ENCODE measurements at regions not wholly inside any gene's neighbourhood (a gene's known extent, or its start where the extent isn't known, plus 50 kb on each side); places are given as distances from the start of the nearest gene placed in this dataset.
A peak's percentile ranks its signal among the peaks of the same experiment; 100 is the strongest.

DNA sequence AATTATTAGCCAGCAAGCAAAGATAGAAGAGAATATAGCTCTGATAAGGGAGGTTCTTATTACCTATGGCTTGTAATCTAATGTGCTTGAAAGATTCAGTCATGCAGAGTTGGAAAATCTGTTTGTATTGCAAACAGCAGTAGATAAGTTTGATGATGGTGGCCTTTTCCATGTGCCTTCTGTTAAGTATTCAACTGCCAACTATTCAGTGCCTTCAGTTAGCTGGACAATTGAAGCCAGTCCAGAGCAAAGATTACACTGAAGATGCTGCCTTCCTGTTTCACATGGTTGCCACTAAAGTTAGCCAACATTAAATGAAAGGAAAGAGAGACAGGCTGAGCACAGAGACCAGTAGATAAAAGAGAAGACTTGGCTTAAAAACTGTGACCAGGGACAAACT, 92.7 kb upstream of the SLC38A2 start:
- Histone ChIP-seq H3K27me3 (replicated peaks; ENCODE audit: insufficient read depth) (no peaks in the 10 kb centered on the region), H3K9me3 (no peaks in the 10 kb centered on the region), H3K36me3 (no peaks in the 10 kb centered on the region), H3K4me1 (replicated peaks) (no peaks in the 10 kb centered on the region), H3K27ac (no peak overlapping the region), H3K4me3 (no peak overlapping the region)
- intact Hi-C loops (cut with DNase I) = no loop called here
- TF ChIP-seq POLR2A (IDR thresholded peaks at IDR 0.05) = no peak
- TF ChIP-seq POLR2AphosphoS5 (IDR thresholded peaks at IDR 0.05) = no peak
- no peak for TF ChIP-seq CTCF (IDR thresholded peaks at IDR 0.05)
- no peak for DNase-seq (ENCODE audit: low spot score)

- Histone ChIP-seq H3K27me3 (replicated peaks; ENCODE audit: insufficient read depth) (no peaks in the 10 kb centered on the region), H3K27ac (no peak overlapping the region), H3K4me3 (no peak overlapping the region), H3K4me1 (replicated peaks) (no peaks in the 10 kb centered on the region), H3K9me3 (no peaks in the 10 kb centered on the region), H3K36me3 (no peaks in the 10 kb centered on the region)
- DNase-seq (ENCODE audit: low spot score) = no peak
- intact Hi-C loops (cut with DNase I) = no loop called here
- WGBS = 94% methylated on average over 3 of the region's 3 CpGs
- TF ChIP-seq POLR2AphosphoS5 (IDR thresholded peaks at IDR 0.05) = no peak
- TF ChIP-seq POLR2A (IDR thresholded peaks at IDR 0.05) = no peak
- no peak for TF ChIP-seq CTCF (IDR thresholded peaks at IDR 0.05)
Observed at GRCh38 chr12:46464863-46465262, 92.3 kb upstream of the SLC38A2 start.

DNA sequence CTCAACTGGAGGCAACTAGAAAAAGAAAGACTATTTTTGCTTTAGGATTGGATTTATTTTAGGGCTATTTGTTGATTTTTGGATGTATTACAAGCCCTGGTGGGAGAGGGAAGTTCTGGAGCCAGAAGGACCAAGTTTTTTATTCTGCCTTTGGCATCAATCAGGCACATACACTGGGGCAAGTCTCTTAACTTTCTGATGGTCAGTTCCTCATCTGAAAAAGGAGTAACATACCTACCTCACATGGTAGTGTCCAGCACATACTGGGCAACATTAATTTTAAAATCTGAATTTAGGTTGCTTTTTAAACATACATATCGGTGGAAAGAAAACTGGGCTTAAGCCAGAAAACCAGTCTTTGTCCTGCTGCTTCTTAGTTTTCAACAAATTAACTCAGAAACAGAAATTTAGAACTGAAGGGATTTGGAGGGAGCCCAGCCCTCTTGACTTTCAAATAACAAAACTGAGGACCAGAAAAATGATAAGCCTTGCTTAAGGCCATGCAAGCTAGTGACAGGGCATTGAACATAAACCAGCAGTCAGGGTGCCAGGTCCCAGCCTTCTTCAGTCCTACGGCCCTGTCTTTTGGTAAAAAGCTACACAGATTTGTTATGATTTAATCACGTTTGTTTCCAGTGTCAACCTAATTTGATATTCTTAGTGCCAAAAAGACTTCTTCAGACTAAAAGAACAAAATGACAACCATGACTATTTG, 90.2 kb upstream of the SLC38A2 start:
- no peaks in the 10 kb centered on the region for H3K27me3 ChIP-seq (replicated peaks; ENCODE audit: insufficient read depth)
- DNase-seq (ENCODE audit: low spot score) = no peak
- H3K4me3 ChIP-seq = no peak overlapping the region
- TF ChIP-seq CTCF (IDR thresholded peaks at IDR 0.05) = no peak
- TF ChIP-seq POLR2A (IDR thresholded peaks at IDR 0.05) = no peak
- TF ChIP-seq POLR2AphosphoS5 (IDR thresholded peaks at IDR 0.05) = no peak
- 46% methylated on average over 3 of the region's 3 CpGs for WGBS
- H3K4me1 ChIP-seq (replicated peaks) = no peaks in the 10 kb centered on the region
- H3K9me3 ChIP-seq = no peaks in the 10 kb centered on the region
- no peaks in the 10 kb centered on the region for H3K36me3 ChIP-seq
- intact Hi-C loops (cut with DNase I) = no loop called here
- peak overlapping the region; percentile 26 to 36 for H3K27ac ChIP-seq

DNA sequence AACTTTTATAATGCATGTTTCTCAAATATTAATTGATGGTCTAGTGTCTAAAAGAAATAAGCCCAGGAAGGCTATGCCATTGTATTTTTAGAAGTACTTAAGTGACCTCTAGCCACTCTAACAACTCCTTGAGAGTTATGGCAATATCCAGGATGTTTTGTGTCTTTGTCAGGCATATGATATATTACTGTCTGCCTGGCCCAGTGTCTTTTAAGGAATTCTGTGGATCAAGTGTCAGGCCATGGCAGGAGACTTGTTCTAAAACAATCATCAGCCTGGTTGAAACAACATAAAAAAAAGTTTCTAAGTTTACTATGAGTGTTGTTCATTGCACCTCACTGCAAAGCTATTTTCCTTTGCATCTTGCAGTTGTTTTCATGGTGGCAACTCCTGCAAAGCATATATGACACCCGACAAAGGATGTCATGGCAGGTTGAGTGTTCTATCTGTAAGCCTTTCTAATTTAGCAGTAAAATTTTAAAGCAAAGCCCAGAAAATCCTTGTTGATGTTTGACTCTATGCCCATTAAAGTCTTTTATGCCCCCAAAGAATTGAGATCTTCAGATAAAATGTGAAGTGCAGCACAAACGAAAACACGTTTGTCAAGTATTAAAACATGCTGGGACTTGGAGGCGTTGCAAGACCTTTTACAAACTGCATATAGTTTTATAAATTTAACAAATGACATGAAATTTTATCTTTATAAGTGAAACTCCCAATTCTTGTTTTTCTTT, 89.5 kb upstream of the SLC38A2 start:
- intact Hi-C loops (cut with DNase I) = no loop called here
- 17% methylated on average over 4 of the region's 4 CpGs for WGBS
- no peaks in the 10 kb centered on the region for H3K4me1 ChIP-seq (replicated peaks)
- TF ChIP-seq POLR2AphosphoS5 (IDR thresholded peaks at IDR 0.05) (no peak), CTCF (IDR thresholded peaks at IDR 0.05) (no peak), POLR2A (IDR thresholded peaks at IDR 0.05) (no peak)
- H3K27ac ChIP-seq = peak overlapping the region; percentile 26 to 36
- no peaks in the 10 kb centered on the region for H3K9me3 ChIP-seq
- DNase-seq (ENCODE audit: low spot score) = peak; percentile 27
- H3K27me3 ChIP-seq (replicated peaks; ENCODE audit: insufficient read depth) = no peaks in the 10 kb centered on the region
- H3K4me3 ChIP-seq = no peak overlapping the region
- H3K36me3 ChIP-seq = no peaks in the 10 kb centered on the region

DNA sequence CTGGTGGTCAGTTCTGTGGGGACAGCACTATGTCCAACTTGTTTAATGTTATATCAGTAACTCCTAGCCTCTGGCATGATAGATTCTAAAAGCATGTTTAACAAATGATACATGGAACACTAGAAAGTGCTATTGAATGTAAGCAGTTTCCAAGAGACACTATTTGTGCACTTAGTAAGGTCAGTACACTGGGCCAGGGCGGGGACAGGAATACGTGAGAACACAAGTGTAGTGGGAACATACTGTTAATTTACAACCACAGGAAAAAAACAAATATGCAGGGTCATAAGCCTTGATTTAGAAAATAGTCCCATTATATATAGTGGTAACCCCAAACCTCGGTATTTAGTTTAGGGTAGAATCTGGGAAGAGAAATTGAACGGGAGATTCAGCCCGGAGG, 88.9 kb upstream of the SLC38A2 start:
- H3K36me3 ChIP-seq = no peaks in the 10 kb centered on the region
- intact Hi-C loops (cut with DNase I) = no loop called here
- H3K27me3 ChIP-seq (replicated peaks; ENCODE audit: insufficient read depth) = no peaks in the 10 kb centered on the region
- WGBS = 38% methylated on average over 5 of the region's 5 CpGs
- H3K27ac ChIP-seq = peak overlapping the region; percentile 9 to 26
- H3K4me3 ChIP-seq = no peak overlapping the region
- TF ChIP-seq CTCF (IDR thresholded peaks at IDR 0.05) (no peak), POLR2A (IDR thresholded peaks at IDR 0.05) (no peak), POLR2AphosphoS5 (IDR thresholded peaks at IDR 0.05) (no peak)
- no peak for DNase-seq (ENCODE audit: low spot score)
- H3K9me3 ChIP-seq = no peaks in the 10 kb centered on the region
- H3K4me1 ChIP-seq (replicated peaks) = no peaks in the 10 kb centered on the region
